Panc1 (cell line): ENCODE measurements at regions not wholly inside any gene's neighbourhood (a gene's known extent, or its start where the extent isn't known, plus 50 kb on each side); places are given as distances from the start of the nearest gene placed in this dataset.

Experiments used
- ATAC-seq: fragments of 200-7000 bp; cut with Tn5 transposase; 2 replicates; pipeline ENCODE4 v1.9.1; 2020; ENCODE audit warnings: mild to moderate bottlenecking, moderate library complexity
- BruUV-seq: library from RNA; stranded (reverse); fragments of 400-500 nt; replicated peaks from 2 replicates; lab custom pipeline; 2021; lab: Mats Ljungman, UMichigan
- CTCF ChIA-PET: fragments of 300-600 bp; sonication (Branson Sonifier 250); formaldehyde crosslinking; loops from one replicate; lab custom pipeline; 2022; ENCODE audit warnings: antibody characterized with exemption; lab: Charles Lee
- POLR2A ChIA-PET: fragments of 300-600 bp; sonication (Branson Sonifier 250); formaldehyde crosslinking; loops from one replicate; lab custom pipeline; 2022; ENCODE audit warnings: antibody characterized with exemption; lab: Charles Lee
- DNase-seq: peaks from one replicate; pipeline ENCODE4 v3.0.0-alpha.2; 2010; ENCODE audit warnings: low read depth, low spot score
- H3K27ac ChIP-seq: 2 replicates; pipeline ENCODE4 v1.5.1; 2011; ENCODE audit warnings: mild to moderate bottlenecking, low read length, inconsistent platforms
- H3K27me3 ChIP-seq: fragments of 200-500 bp; sonication (Bioruptor generic); 2 replicates; pipeline ENCODE4 v1.6.0; 2014; ENCODE audit warnings: low read length, inconsistent platforms; ENCODE audit not compliant: control insufficient read depth, insufficient read depth
- H3K36me3 ChIP-seq: fragments of 200-500 bp; sonication (Bioruptor generic); 2 replicates; pipeline ENCODE4 v1.5.1; 2014; ENCODE audit warnings: inconsistent platforms, mild to moderate bottlenecking, low read length, moderate library complexity; ENCODE audit not compliant: control insufficient read depth, insufficient read depth
- H3K4me1 ChIP-seq: 2 replicates; pipeline ENCODE4 v1.5.1; 2011; ENCODE audit warnings: inconsistent platforms, mild to moderate bottlenecking, low read length, moderate library complexity; ENCODE audit not compliant: control insufficient read depth, insufficient read depth
- H3K4me3 ChIP-seq, 2 experiments: 2 replicates each; pipeline ENCODE4 v1.5.1; 2011 to 2012; ENCODE audit warnings: low read depth in 2 of 2, low read length in 2 of 2, mild to moderate bottlenecking in 2 of 2, inconsistent platforms in 1 of 2, moderate library complexity in 1 of 2
- H3K9me3 ChIP-seq: fragments of 200-500 bp; sonication (Bioruptor generic); 2 replicates; pipeline ENCODE4 v1.5.1; 2014; ENCODE audit warnings: low read depth, mild to moderate bottlenecking, inconsistent platforms, low read length, moderate library complexity; ENCODE audit not compliant: control insufficient read depth, insufficient read depth
- CTCF ChIP-seq: fragments of 450-650 bp; IDR thresholded peaks from 2 replicates; pipeline ENCODE4 v1.5.1; 2017; ENCODE audit warnings: mild to moderate bottlenecking
- POLR2AphosphoS5 ChIP-seq: IDR thresholded peaks from 2 replicates; pipeline ENCODE4 v1.6.1; 2012; ENCODE audit warnings: mild to moderate bottlenecking, low read depth, low read length, moderate library complexity
- REST ChIP-seq, 2 experiments: IDR thresholded peaks; 2 replicates each; pipeline ENCODE4 v1.6.1; 2011 to 2012; ENCODE audit warnings: low read depth in 2 of 2, control low read depth in 1 of 2, low read length in 1 of 2, mild to moderate bottlenecking in 1 of 2, moderate library complexity in 1 of 2; ENCODE audit not compliant: insufficient read depth in 1 of 2
- SIN3A ChIP-seq: IDR thresholded peaks from 2 replicates; pipeline ENCODE4 v1.6.1; 2012; ENCODE audit warnings: low read depth, mild to moderate bottlenecking, low read length, moderate library complexity, borderline replicate concordance; ENCODE audit not compliant: insufficient read depth
- TCF7L2 ChIP-seq: IDR thresholded peaks from 2 replicates; pipeline ENCODE4 v1.6.1; 2011; ENCODE audit warnings: mild to moderate bottlenecking, low read depth, low read length, inconsistent platforms
- in situ Hi-C: cut with HindIII; loops from 2 replicates; pipeline ENCODE4 v1.10.0; 2016; ENCODE audit warnings: low sequenced_read_pairs, low pct_unique_long_range_greater_than_20kb
- intact Hi-C: fragments of 100-400 bp; cut with micrococcal nuclease; formaldehyde crosslinking; loops from one replicate; pipeline ENCODE4 v1.10.0; 2022; ENCODE audit not compliant: unreplicated experiment

GRCh38 chr19:28171983-28172382 lies 1041.0 kb downstream of the UQCRFS1 start:
- no TSS peak for BruUV-seq

GRCh38 chr19:28170066-28170465 lies 1042.9 kb downstream of the UQCRFS1 start:
- DNase-seq, result no peak
- TF ChIP-seq REST (IDR thresholded peaks at IDR 0.05; ENCODE audit: insufficient read depth in 1 of 2, low read depth in 2 of 2, low read length in 1 of 2) (no peak), CTCF (no peak), TCF7L2 (no peak), POLR2AphosphoS5 (no peak)
- ChIA-PET CTCF (no interaction called here), POLR2A (no interaction called here)
- no peak overlapping the region for H3K4me3 ChIP-seq
- intact Hi-C loops, result no loop called here
- ATAC-seq, result no peak
- H3K27ac ChIP-seq, result no peak overlapping the region
- in situ Hi-C loops, result no loop called here
- no TSS peak for BruUV-seq
- no peaks in the 10 kb centered on the region for H3K9me3 ChIP-seq
- H3K27me3 ChIP-seq, result no peaks in the 10 kb centered on the region
- H3K4me1 ChIP-seq, result no peaks in the 10 kb centered on the region
- no peaks in the 10 kb centered on the region for H3K36me3 ChIP-seq

More at GRCh38 chr19:28171983-28172382, 1041.0 kb downstream of the UQCRFS1 start:
- Histone ChIP-seq H3K9me3 (no peaks in the 10 kb centered on the region), H3K27ac (no peak overlapping the region), H3K27me3 (no peaks in the 10 kb centered on the region), H3K4me1 (no peaks in the 10 kb centered on the region), H3K4me3 (no peak overlapping the region), H3K36me3 (no peaks in the 10 kb centered on the region)
- no peak for ATAC-seq
- intact Hi-C loops (no loop called here), in situ Hi-C loops (no loop called here)
- ChIA-PET CTCF (no interaction called here), POLR2A (no interaction called here)
- no peak for TF ChIP-seq REST (IDR thresholded peaks at IDR 0.05; ENCODE audit: insufficient read depth in 1 of 2, low read depth in 2 of 2, low read length in 1 of 2)
- TF ChIP-seq POLR2AphosphoS5, result no peak
- TF ChIP-seq SIN3A, result no peak
- no peak for TF ChIP-seq TCF7L2
- no peak for TF ChIP-seq CTCF
- no peak for DNase-seq
